ENCODE measurements at regions not wholly inside any gene's neighbourhood (a gene's known extent, or its start where the extent isn't known, plus 50 kb on each side); places are given as distances from the start of the nearest gene placed in this dataset.
"Not testable (repeated sequence)": the region's sequence is repeated elsewhere in the genome, so short reads cannot be mapped to it uniquely, and the experiment has no call there.

GRCh38 chr7:131683536-131684125 is 127.2 kb upstream of the PODXL start:
- no peak for TF ChIP-seq CTCF (IDR thresholded peaks at IDR 0.05; ENCODE audit: insufficient read depth, low read length, missing control alignments)
- no peak for DNase-seq (ENCODE audit: low read depth, low spot score)
- POLR2A ChIA-PET: no interaction called here
- CTCF ChIA-PET: interaction anchor here (1.0 to 1.8 kb wide), 2 partner anchors 8 to 175 kb away, joined by 3 to 8 read pairs; no protein-coding TSS in a partner anchor
- H3K4me3 ChIP-seq (ENCODE audit: low read depth, low read length): no peak overlapping the region

GRCh38 chr7:131681961-131682360 is 125.5 kb upstream of the PODXL start:
- DNase-seq (ENCODE audit: low read depth, low spot score): no peak
- no peak overlapping the region for H3K4me3 ChIP-seq (ENCODE audit: low read depth, low read length)
- POLR2A ChIA-PET: no interaction called here
- CTCF ChIA-PET: interaction anchor here (2.9 kb wide), 1 partner anchor 10 kb away, joined by 15 read pairs; no protein-coding TSS in a partner anchor
- TF ChIP-seq CTCF (IDR thresholded peaks at IDR 0.05; ENCODE audit: insufficient read depth, low read length, missing control alignments): no peak

- POLR2A ChIA-PET; H3K4me3 ChIP-seq (ENCODE audit: low read depth, low read length); DNase-seq (ENCODE audit: low read depth, low spot score): not testable (repeated sequence)
- CTCF ChIA-PET: interaction anchor here (1.1 to 1.5 kb wide), 2 partner anchors 10 to 13 kb away, joined by 3 to 8 read pairs; no protein-coding TSS in a partner anchor
Observed at GRCh38 chr7:131679071-131679470, 122.6 kb upstream of the PODXL start.

- CTCF ChIA-PET; DNase-seq (ENCODE audit: low read depth, low spot score); H3K4me3 ChIP-seq (ENCODE audit: low read depth, low read length); POLR2A ChIA-PET: not testable (repeated sequence)
Observed at GRCh38 chr7:131676850-131677249, 120.4 kb upstream of the PODXL start.

GRCh38 chr7:131674131-131674530 is 117.7 kb upstream of the PODXL start:
- ChIA-PET CTCF (no interaction called here), POLR2A (no interaction called here)
- H3K4me3 ChIP-seq (ENCODE audit: low read depth, low read length): no peak overlapping the region
- DNase-seq (ENCODE audit: low read depth, low spot score): no peak
- TF ChIP-seq CTCF (IDR thresholded peaks at IDR 0.05; ENCODE audit: insufficient read depth, low read length, missing control alignments): no peak

- TF ChIP-seq CTCF (IDR thresholded peaks at IDR 0.05; ENCODE audit: insufficient read depth, low read length, missing control alignments): no peak
- DNase-seq (ENCODE audit: low read depth, low spot score): no peak
- CTCF ChIA-PET: interaction anchor here (1.0 kb wide), 1 partner anchor 128 kb away, joined by 3 read pairs; no protein-coding TSS in a partner anchor
- POLR2A ChIA-PET: no interaction called here
- no peak overlapping the region for H3K4me3 ChIP-seq (ENCODE audit: low read depth, low read length)
Observed at GRCh38 chr7:131673576-131673975, 117.1 kb upstream of the PODXL start.

GRCh38 chr7:131670406-131670805 is 114.0 kb upstream of the PODXL start:
- no peak for TF ChIP-seq CTCF (IDR thresholded peaks at IDR 0.05; ENCODE audit: insufficient read depth, low read length, missing control alignments)
- ChIA-PET POLR2A (no interaction called here), CTCF (interaction anchor here (1.2 to 1.7 kb wide), 2 partner anchors 16 to 22 kb away, joined by 3 to 4 read pairs; no protein-coding TSS in a partner anchor)
- no peak overlapping the region for H3K4me3 ChIP-seq (ENCODE audit: low read depth, low read length)
- no peak for DNase-seq (ENCODE audit: low read depth, low spot score)

Data from AG04449 (cell line).